H9 (cell line): ENCODE measurements at regions not wholly inside any gene's neighbourhood (a gene's known extent, or its start where the extent isn't known, plus 50 kb on each side); places are given as distances from the start of the nearest gene placed in this dataset.

Source experiments
- DNase-seq: peaks from one replicate; pipeline ENCODE4 v3.0.0-alpha.2; 2017
- H2AFZ ChIP-seq: one replicate; pipeline ENCODE4 v1.6.1; 2013; ENCODE audit warnings: mild to moderate bottlenecking, low read length, control low read depth, moderate library complexity
- H2AK5ac ChIP-seq: 2 replicates; pipeline ENCODE4 v1.6.1; 2013; ENCODE audit warnings: low read length, control low read depth, mixed read lengths; ENCODE audit not compliant: insufficient read length
- H2BK120ac ChIP-seq: one replicate; pipeline ENCODE4 v1.6.1; 2013; ENCODE audit warnings: low read depth, mild to moderate bottlenecking, low read length, control low read depth, inconsistent platforms; ENCODE audit not compliant: poor library complexity, severe bottlenecking
- H2BK12ac ChIP-seq: 2 replicates; pipeline ENCODE4 v1.6.1; 2013; ENCODE audit warnings: low read length, control low read depth, mixed read lengths, low read depth; ENCODE audit not compliant: insufficient read length
- H2BK15ac ChIP-seq: 2 replicates; pipeline ENCODE4 v1.6.1; 2013; ENCODE audit warnings: low read depth, low read length, control low read depth
- H2BK20ac ChIP-seq: one replicate; pipeline ENCODE4 v1.6.1; 2013; ENCODE audit warnings: low read depth, mild to moderate bottlenecking, low read length, control low read depth, inconsistent platforms; ENCODE audit not compliant: poor library complexity, severe bottlenecking
- H2BK5ac ChIP-seq: 2 replicates; pipeline ENCODE4 v1.6.1; 2013; ENCODE audit warnings: low read length, control low read depth, mixed read lengths; ENCODE audit not compliant: insufficient read length
- H3K14ac ChIP-seq: 2 replicates; pipeline ENCODE4 v1.6.1; 2013; ENCODE audit warnings: low read length, control low read depth; ENCODE audit not compliant: insufficient read depth
- H3K18ac ChIP-seq: 2 replicates; pipeline ENCODE4 v1.6.1; 2013; ENCODE audit warnings: low read depth, mild to moderate bottlenecking, mixed read lengths, low read length, control low read depth; ENCODE audit not compliant: insufficient read length
- H3K23ac ChIP-seq: 2 replicates; pipeline ENCODE4 v1.6.1; 2013; ENCODE audit warnings: low read length, control low read depth, mixed read lengths, low read depth; ENCODE audit not compliant: insufficient read length
- H3K23me2 ChIP-seq: 2 replicates; pipeline ENCODE4 v1.6.1; 2013; ENCODE audit warnings: low read depth, mild to moderate bottlenecking, mixed read lengths, low read length, control low read depth; ENCODE audit not compliant: insufficient read length, poor library complexity, severe bottlenecking
- H3K27ac ChIP-seq: 2 replicates; pipeline ENCODE4 v1.5.1; 2013; ENCODE audit warnings: low read length, control low read depth, mixed read lengths, low read depth; ENCODE audit not compliant: insufficient read length
- H3K27me3 ChIP-seq: 2 replicates; pipeline ENCODE4 v1.6.1; 2013; ENCODE audit warnings: low read length, control low read depth, inconsistent platforms; ENCODE audit not compliant: insufficient read depth
- H3K4ac ChIP-seq: 2 replicates; pipeline ENCODE4 v1.6.1; 2013; ENCODE audit warnings: low read depth, mild to moderate bottlenecking, control low read depth, inconsistent platforms, low read length, moderate library complexity
- H3K4me1 ChIP-seq: 2 replicates; pipeline ENCODE4 v1.6.1; 2013; ENCODE audit warnings: low read length, control low read depth, inconsistent platforms; ENCODE audit not compliant: insufficient read depth
- H3K4me2 ChIP-seq: 2 replicates; pipeline ENCODE4 v1.6.1; 2013; ENCODE audit warnings: low read length, control low read depth, mixed read lengths; ENCODE audit not compliant: insufficient read length, insufficient read depth
- H3K56ac ChIP-seq: 2 replicates; pipeline ENCODE4 v1.6.1; 2013; ENCODE audit warnings: low read depth, mild to moderate bottlenecking, mixed read lengths, low read length, control low read depth; ENCODE audit not compliant: insufficient read length
- H3K79me1 ChIP-seq: 2 replicates; pipeline ENCODE4 v1.6.1; 2013; ENCODE audit warnings: low read depth, mild to moderate bottlenecking, moderate library complexity, low read length, control low read depth, inconsistent platforms; ENCODE audit not compliant: insufficient read depth, poor library complexity, severe bottlenecking
- H3K79me2 ChIP-seq: 2 replicates; pipeline ENCODE4 v1.6.1; 2013; ENCODE audit warnings: low read length, control low read depth, inconsistent platforms; ENCODE audit not compliant: insufficient read depth
- H3K9ac ChIP-seq: 2 replicates; pipeline ENCODE4 v1.6.1; 2013; ENCODE audit warnings: low read length, control low read depth, mixed read lengths; ENCODE audit not compliant: insufficient read length; ENCODE audit errors: extremely low read depth
- H3K9me3 ChIP-seq: one replicate; pipeline ENCODE4 v1.6.1; 2013; ENCODE audit warnings: low read depth, low read length, inconsistent platforms; ENCODE audit not compliant: control insufficient read depth
- H3T11ph ChIP-seq: one replicate; pipeline ENCODE4 v1.6.1; 2013; ENCODE audit warnings: mild to moderate bottlenecking, low read length, control low read depth, inconsistent platforms
- H4K20me1 ChIP-seq: one replicate; pipeline ENCODE4 v1.6.1; 2013; ENCODE audit not compliant: control insufficient read depth, insufficient read length, insufficient read depth
- H4K5ac ChIP-seq: 2 replicates; pipeline ENCODE4 v1.6.1; 2013; ENCODE audit warnings: low read depth, mild to moderate bottlenecking, mixed read lengths, low read length, control low read depth; ENCODE audit not compliant: insufficient read length
- H4K8ac ChIP-seq: replicated peaks from 2 replicates; pipeline ENCODE4 v1.6.1; 2013; ENCODE audit warnings: low read length, control low read depth, mixed read lengths, low read depth; ENCODE audit not compliant: insufficient read length
- H4K91ac ChIP-seq: 2 replicates; pipeline ENCODE4 v1.6.1; 2013; ENCODE audit warnings: low read depth, mild to moderate bottlenecking, moderate library complexity, mixed read lengths, low read length, control low read depth; ENCODE audit not compliant: insufficient read length
- H3K27ac Mint-ChIP-seq, 3 experiments: 2 replicates in 2 of 3; 3 replicates in 1 of 3; pipeline ENCODE4 v1.8.0; 2020 to 2021; ENCODE audit warnings: mixed read lengths in 3 of 3, mild to moderate bottlenecking in 1 of 3, moderate library complexity in 1 of 3
- H3K27me3 Mint-ChIP-seq: 2 replicates; pipeline ENCODE4 v1.8.0; 2021; ENCODE audit warnings: low read depth, mild to moderate bottlenecking, moderate library complexity, mixed read lengths
- H3K36me3 Mint-ChIP-seq, 3 experiments: 2 replicates in 2 of 3; 3 replicates in 1 of 3; pipeline ENCODE4 v1.8.0; 2020 to 2021; ENCODE audit warnings: low read depth in 3 of 3, mixed read lengths in 3 of 3; ENCODE audit not compliant: insufficient read depth in 1 of 3
- H3K4me1 Mint-ChIP-seq, 2 experiments: 2 replicates each; pipeline ENCODE4 v1.8.0; 2020; ENCODE audit warnings: mixed read lengths in 2 of 2
- H3K4me3 Mint-ChIP-seq, 2 experiments: 2 replicates in 1 of 2; 3 replicates in 1 of 2; pipeline ENCODE4 v1.8.0; 2020 to 2021; ENCODE audit warnings: mild to moderate bottlenecking in 2 of 2, mixed read lengths in 2 of 2, moderate library complexity in 1 of 2
- H3K9me3 Mint-ChIP-seq, 2 experiments: 2 replicates in 1 of 2; 3 replicates in 1 of 2; pipeline ENCODE4 v1.8.0; 2020; ENCODE audit warnings: mild to moderate bottlenecking in 2 of 2, mixed read lengths in 2 of 2, moderate library complexity in 1 of 2
- CTCF ChIP-seq: fragments of 200-600 bp; sonication (generic); conservative IDR thresholded peaks from 3 replicates; pipeline ENCODE4 v1.8.0; 2021; ENCODE audit warnings: antibody characterized with exemption, mild to moderate bottlenecking
- WGBS: extraction: QIAGEN DNeasy Blood & Tissue Kit; methylation state at CpG from one replicate; pipeline ENCODE4 v1.1.7; 2013; ENCODE audit warnings: missing lambda C conversion rate, low lambda C conversion rate, mixed read lengths; ENCODE audit not compliant: insufficient read length; ENCODE audit errors: extremely low coverage; 5-methylcytosine and 5-hydroxymethylcytosine counted together

- TF ChIP-seq CTCF, result no peak
- Histone ChIP-seq H3K79me1 (no peaks in the 10 kb centered on the region), H3K9ac (no peak overlapping the region), H3K14ac (no peak overlapping the region), H3K9me3 (no peaks in the 10 kb centered on the region), H3K18ac (no peak overlapping the region), H4K5ac (no peak overlapping the region), H3K27me3 (no peaks in the 10 kb centered on the region), H2BK120ac (no peak overlapping the region), H4K20me1 (no peaks in the 10 kb centered on the region), H3K23me2 (no peaks in the 10 kb centered on the region), H2AK5ac (no peak overlapping the region), H2AFZ (no peak overlapping the region), H2BK12ac (no peak overlapping the region), H3K4ac (no peak overlapping the region), H3K56ac (no peak overlapping the region), H3K23ac (no peak overlapping the region), H3K79me2 (no peaks in the 10 kb centered on the region), H3K4me1 (no peaks in the 10 kb centered on the region), H4K91ac (no peak overlapping the region), H4K8ac (no peak overlapping the region), H3T11ph (no peak overlapping the region), H3K4me2 (no peak overlapping the region), H2BK20ac (no peak overlapping the region), H2BK5ac (no peak overlapping the region), H2BK15ac (no peak overlapping the region), H3K27ac (no peak overlapping the region)
- Mint-ChIP-seq H3K36me3 (no peaks in the 10 kb centered on the region), H3K4me1 (peaks cover 8 to 17% of the 10 kb centered on the region in 2 experiments), H3K9me3 (no peaks in the 10 kb centered on the region), H3K27ac (no peak overlapping the region), H3K27me3 (peaks cover 14% of the 10 kb centered on the region), H3K4me3 (no peak overlapping the region)
- DNase-seq, result no peak
- no CpG with 5 or more reads among the region's 4 CpGs for WGBS
Observed at GRCh38 chr2:236916651-236917050, 169.0 kb upstream of the COPS8 start.
